ENCODE measurements at regions not wholly inside any gene's neighbourhood (a gene's known extent, or its start where the extent isn't known, plus 50 kb on each side); places are given as distances from the start of the nearest gene placed in this dataset.

- Histone ChIP-seq H3K23ac (ENCODE audit: low read depth, low read length) (no peak overlapping the region), H3K79me1 (ENCODE audit: low read depth in 1 of 2, low read length in 2 of 2) (no peaks in the 10 kb centered on the region), H2AK9ac (replicated peaks; ENCODE audit: low read depth, low read length, poor library complexity) (no peak overlapping the region), H3K18ac (ENCODE audit: low read depth, low read length) (no peak overlapping the region), H4K5ac (ENCODE audit: low read depth, low read length) (no peak overlapping the region), H2BK120ac (ENCODE audit: low read depth, low read length) (no peak overlapping the region), H2BK5ac (ENCODE audit: low read depth, low read length, poor library complexity, severe bottlenecking) (no peak overlapping the region), H4K91ac (ENCODE audit: insufficient read depth, low read depth, low read length) (no peak overlapping the region), H3K4me3 (ENCODE audit: insufficient read depth, low read depth, low read length) (no peak overlapping the region), H3K4me1 (ENCODE audit: control insufficient read depth, insufficient read depth, low read length) (no peaks in the 10 kb centered on the region), H3K36me3 (ENCODE audit: control insufficient read depth, insufficient read depth, low read length) (no peaks in the 10 kb centered on the region), H4K20me1 (ENCODE audit: insufficient read depth, low read length) (no peaks in the 10 kb centered on the region), H3K9me3 (ENCODE audit: control insufficient read depth, insufficient read depth, low read length) (peaks cover 70% of the 10 kb centered on the region), H3K4ac (ENCODE audit: low read depth, low read length) (no peak overlapping the region), H2BK20ac (ENCODE audit: low read depth, low read length) (no peak overlapping the region), H3K14ac (replicated peaks; ENCODE audit: low read depth, low read length) (no peak overlapping the region), H3K4me2 (ENCODE audit: low read depth, low read length) (no peak overlapping the region), H3K27ac (ENCODE audit: insufficient read depth, low read length) (no peak overlapping the region), H2AFZ (replicated peaks; ENCODE audit: low read length, poor library complexity) (no peak overlapping the region), H3K9me1 (ENCODE audit: insufficient read depth, low read length) (no peaks in the 10 kb centered on the region), H2AK5ac (ENCODE audit: low read depth, low read length) (no peak overlapping the region), H4K8ac (ENCODE audit: low read depth in 2 of 2, low read length in 2 of 2) (no peak overlapping the region), H2BK15ac (ENCODE audit: low read depth, low read length) (no peak overlapping the region), H3K56ac (ENCODE audit: extremely low read depth, insufficient read depth, low read length) (no peak overlapping the region), H3K9ac (ENCODE audit: low read depth, low read length) (no peak overlapping the region), H3K27me3 (ENCODE audit: control insufficient read depth, insufficient read depth, low read length) (no peaks in the 10 kb centered on the region)
- in situ Hi-C loops (cut with MboI; ENCODE audit: low sequenced_read_pairs): no loop called here
- BruUV-seq (replicated peaks): no TSS peak
- dilution Hi-C loops (cut with HindIII; ENCODE audit: low sequenced_read_pairs, unreplicated experiment): no loop called here
- POLR2A ChIA-PET (ENCODE audit: unreplicated experiment): no interaction called here
- WGBS, 2 experiments (ENCODE audit: extremely low coverage in 2 of 2, insufficient read length in 1 of 2): no CpG with 5 or more reads among the region's 11 CpGs
- TF ChIP-seq BHLHE40 (IDR thresholded peaks at IDR 0.05; ENCODE audit: low read depth, low read length) (no peak), CEBPB (IDR thresholded peaks at IDR 0.05; ENCODE audit: low read depth, low read length) (no peak), MAZ (IDR thresholded peaks at IDR 0.05; ENCODE audit: borderline replicate concordance, low read depth, low read length) (no peak), MXI1 (IDR thresholded peaks at IDR 0.05; ENCODE audit: borderline replicate concordance, low read depth, low read length) (no peak), CHD1 (IDR thresholded peaks at IDR 0.05; ENCODE audit: low read depth, low read length) (no peak), NFE2L2 (IDR thresholded peaks at IDR 0.05; ENCODE audit: low read depth, low read length) (no peak), RFX5 (IDR thresholded peaks at IDR 0.05; ENCODE audit: low read depth, low read length) (no peak), MAFK (IDR thresholded peaks at IDR 0.05; ENCODE audit: low read depth, low read length) (no peak), POLR2A (IDR thresholded peaks at IDR 0.05; ENCODE audit: low read depth, low read length) (no peak), USF2 (IDR thresholded peaks at IDR 0.05; ENCODE audit: low read depth, low read length) (no peak), FOS (IDR thresholded peaks at IDR 0.05; ENCODE audit: low read depth, low read length) (no peak), RCOR1 (IDR thresholded peaks at IDR 0.05; ENCODE audit: insufficient replicate concordance, low read length) (no peak), RAD21 (IDR thresholded peaks at IDR 0.05; ENCODE audit: low read length) (no peak), SMC3 (IDR thresholded peaks at IDR 0.05; ENCODE audit: low read depth, low read length) (no peak)
- TF ChIP-seq, protein P1, sequence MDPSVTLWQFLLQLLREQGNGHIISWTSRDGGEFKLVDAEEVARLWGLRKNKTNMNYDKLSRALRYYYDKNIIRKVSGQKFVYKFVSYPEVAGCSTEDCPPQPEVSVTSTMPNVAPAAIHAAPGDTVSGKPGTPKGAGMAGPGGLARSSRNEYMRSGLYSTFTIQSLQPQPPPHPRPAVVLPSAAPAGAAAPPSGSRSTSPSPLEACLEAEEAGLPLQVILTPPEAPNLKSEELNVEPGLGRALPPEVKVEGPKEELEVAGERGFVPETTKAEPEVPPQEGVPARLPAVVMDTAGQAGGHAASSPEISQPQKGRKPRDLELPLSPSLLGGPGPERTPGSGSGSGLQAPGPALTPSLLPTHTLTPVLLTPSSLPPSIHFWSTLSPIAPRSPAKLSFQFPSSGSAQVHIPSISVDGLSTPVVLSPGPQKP (IDR thresholded peaks at IDR 0.05; ENCODE audit: borderline replicate concordance, low read depth, low read length): no peak
- TF ChIP-seq, protein P2, sequence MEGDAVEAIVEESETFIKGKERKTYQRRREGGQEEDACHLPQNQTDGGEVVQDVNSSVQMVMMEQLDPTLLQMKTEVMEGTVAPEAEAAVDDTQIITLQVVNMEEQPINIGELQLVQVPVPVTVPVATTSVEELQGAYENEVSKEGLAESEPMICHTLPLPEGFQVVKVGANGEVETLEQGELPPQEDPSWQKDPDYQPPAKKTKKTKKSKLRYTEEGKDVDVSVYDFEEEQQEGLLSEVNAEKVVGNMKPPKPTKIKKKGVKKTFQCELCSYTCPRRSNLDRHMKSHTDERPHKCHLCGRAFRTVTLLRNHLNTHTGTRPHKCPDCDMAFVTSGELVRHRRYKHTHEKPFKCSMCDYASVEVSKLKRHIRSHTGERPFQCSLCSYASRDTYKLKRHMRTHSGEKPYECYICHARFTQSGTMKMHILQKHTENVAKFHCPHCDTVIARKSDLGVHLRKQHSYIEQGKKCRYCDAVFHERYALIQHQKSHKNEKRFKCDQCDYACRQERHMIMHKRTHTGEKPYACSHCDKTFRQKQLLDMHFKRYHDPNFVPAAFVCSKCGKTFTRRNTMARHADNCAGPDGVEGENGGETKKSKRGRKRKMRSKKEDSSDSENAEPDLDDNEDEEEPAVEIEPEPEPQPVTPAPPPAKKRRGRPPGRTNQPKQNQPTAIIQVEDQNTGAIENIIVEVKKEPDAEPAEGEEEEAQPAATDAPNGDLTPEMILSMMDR (conservative IDR thresholded peaks at IDR 0.05; ENCODE audit: low read depth, low read length): no peak
- intact Hi-C loops (cut with micrococcal nuclease): no loop called here
- DNase-seq (no peak), ATAC-seq (ENCODE audit: low read depth) (no peak)
- CTCF ChIA-PET: no interaction called here
These were observed 525.6 kb downstream of the BRD1 start for GRCh38 chr22:49302150-49302460.

Data from IMR-90 (cell line).